SK-N-SH (cell line): ENCODE measurements at regions not wholly inside any gene's neighbourhood (a gene's known extent, or its start where the extent isn't known, plus 50 kb on each side); places are given as distances from the start of the nearest gene placed in this dataset.

ENCODE experiments used
- CTCF ChIA-PET: fragments of 300-600, 350-600 bp; formaldehyde crosslinking; extraction: SDS; loops from one replicate; lab custom pipeline; 2021; lab: Yijun Ruan, JAX
- POLR2A ChIA-PET: fragments of 350-600 bp; sonication (Branson Sonifier 250); formaldehyde crosslinking; extraction: SDS; loops from one replicate; lab custom pipeline; 2020; ENCODE audit warnings: antibody characterized with exemption, inconsistent platforms; lab: Yijun Ruan, JAX
- DNase-seq: peaks from one replicate; pipeline ENCODE4 v3.0.0; 2012
- H2AFZ ChIP-seq: fragments of 200-600 bp; sonication (generic); 2 replicates; pipeline ENCODE4 v1.8.1; 2016; ENCODE audit warnings: antibody characterized with exemption, mild to moderate bottlenecking, low read depth
- H3F3A ChIP-seq: fragments of 200-600 bp; sonication (generic); replicated peaks from 2 replicates; pipeline ENCODE3; 2016; ENCODE audit warnings: antibody characterized with exemption, mild to moderate bottlenecking; ENCODE audit not compliant: insufficient read depth
- H3K27ac ChIP-seq, 2 experiments: fragments of 200-500 bp in 1 of 2; fragments of 200-600 bp in 1 of 2; sonication (Bioruptor generic) in 1 of 2; sonication (generic), shearing (Covaris generic) in 1 of 2; 2 replicates each; pipeline versions ENCODE4 v1.5.1 to v1.6.1; 2014 to 2016; ENCODE audit warnings: low read depth in 2 of 2, inconsistent platforms in 1 of 2, low read length in 1 of 2, mild to moderate bottlenecking in 1 of 2, mixed read lengths in 1 of 2
- H3K27me3 ChIP-seq: fragments of 200-600 bp; sonication (generic), shearing (Covaris generic); 2 replicates; pipeline ENCODE4 v1.6.1; 2016; ENCODE audit warnings: mixed run types; ENCODE audit not compliant: insufficient read depth
- H3K36me3 ChIP-seq, 2 experiments: fragments of 200-500 bp in 1 of 2; fragments of 200-600 bp in 1 of 2; sonication (Bioruptor generic) in 1 of 2; sonication (generic) in 1 of 2; replicated peaks in 1 of 2; 2 replicates each; pipeline versions ENCODE3 to v1.5.1; 2014 to 2016; ENCODE audit warnings: low read length in 1 of 2, mild to moderate bottlenecking in 1 of 2; ENCODE audit not compliant: insufficient read depth in 2 of 2, control insufficient read depth in 1 of 2
- H3K4me1 ChIP-seq, 2 experiments: fragments of 200-500 bp in 1 of 2; fragments of 200-600 bp in 1 of 2; sonication (Bioruptor generic) in 1 of 2; sonication (generic), shearing (Covaris generic) in 1 of 2; 2 replicates each; pipeline versions ENCODE4 v1.5.1 to v1.6.1; 2014 to 2016; ENCODE audit warnings: low read depth in 1 of 2, low read length in 1 of 2, mixed run types in 1 of 2; ENCODE audit not compliant: insufficient read depth in 2 of 2, control insufficient read depth in 1 of 2
- H3K4me2 ChIP-seq: fragments of 200-600 bp; sonication (generic), shearing (Covaris generic); 2 replicates; pipeline ENCODE4 v1.6.1; 2017; ENCODE audit warnings: mixed run types
- H3K4me3 ChIP-seq, 2 experiments: fragments of 200-500 bp in 1 of 2; fragments of 200-600 bp in 1 of 2; sonication (Bioruptor generic) in 1 of 2; sonication (generic), shearing (Covaris generic) in 1 of 2; 2 replicates each; pipeline versions ENCODE4 v1.5.1 to v1.8.1; 2014 to 2016; ENCODE audit warnings: low read depth in 2 of 2, inconsistent platforms in 1 of 2, low read length in 1 of 2, mild to moderate bottlenecking in 1 of 2, mixed read lengths in 1 of 2, moderate library complexity in 1 of 2
- H3K79me2 ChIP-seq: fragments of 200-600 bp; sonication (generic); 2 replicates; pipeline ENCODE4 v1.8.1; 2017; ENCODE audit warnings: mild to moderate bottlenecking; ENCODE audit not compliant: insufficient read depth
- H3K9ac ChIP-seq: fragments of 200-600 bp; sonication (generic); 2 replicates; pipeline ENCODE4 v1.6.1; 2017; ENCODE audit warnings: mixed run types
- H3K9me2 ChIP-seq: fragments of 200-600 bp; sonication (generic); 2 replicates; pipeline ENCODE4 v1.6.1; 2017; ENCODE audit warnings: mixed run types
- H3K9me3 ChIP-seq: fragments of 200-600 bp; sonication (generic); 2 replicates; pipeline ENCODE4 v1.6.1; 2017; ENCODE audit warnings: mixed run types, mild to moderate bottlenecking, moderate library complexity
- H4K20me1 ChIP-seq: fragments of 200-600 bp; sonication (generic); 2 replicates; pipeline ENCODE4 v1.6.1; 2017; ENCODE audit warnings: mild to moderate bottlenecking, mixed run types; ENCODE audit not compliant: insufficient read depth
- FOXJ3 ChIP-seq: sonication (generic); formaldehyde crosslinking; IDR thresholded peaks from 2 replicates; pipeline ENCODE4 v1.5.1; 2020; ENCODE audit warnings: mild to moderate bottlenecking, missing genetic modification reagents
- MAX ChIP-seq: IDR thresholded peaks from 2 replicates; pipeline ENCODE4 v1.4.0; 2012; ENCODE audit warnings: low read depth
- NRF1 ChIP-seq: IDR thresholded peaks from 2 replicates; pipeline ENCODE4 v1.6.1; 2012; ENCODE audit warnings: low read depth, mild to moderate bottlenecking, low read length
- SIN3A ChIP-seq: IDR thresholded peaks from 2 replicates; pipeline ENCODE4 v1.6.1; 2012; ENCODE audit warnings: low read depth, mild to moderate bottlenecking, low read length, moderate library complexity, borderline replicate concordance
- SMC3 ChIP-seq: IDR thresholded peaks from 2 replicates; pipeline ENCODE4 v1.6.1; 2012; ENCODE audit warnings: low read depth, low read length, improper control_type of control experiment
- TAF1 ChIP-seq: IDR thresholded peaks from 2 replicates; pipeline ENCODE4 v1.6.1; 2012; ENCODE audit warnings: low read depth, mild to moderate bottlenecking, low read length, moderate library complexity, borderline replicate concordance
- TCF12 ChIP-seq: IDR thresholded peaks from 2 replicates; pipeline ENCODE4 v1.4.0; 2012
- WGBS: methylation state at CpG from one replicate; pipeline ENCODE4 v1.1.6; 2017; ENCODE audit warnings: low lambda C conversion rate; 5-methylcytosine and 5-hydroxymethylcytosine counted together
- TF ChIP-seq, protein P1 (sequence below): fragments of 200-600 bp; sonication (generic); IDR thresholded peaks from 2 replicates; pipeline ENCODE4 v1.6.1; 2017; ENCODE audit warnings: antibody characterized with exemption, mild to moderate bottlenecking, moderate library complexity
- TF ChIP-seq, protein P2 (sequence below): IDR thresholded peaks from 2 replicates; pipeline ENCODE4; 2012

DNA sequence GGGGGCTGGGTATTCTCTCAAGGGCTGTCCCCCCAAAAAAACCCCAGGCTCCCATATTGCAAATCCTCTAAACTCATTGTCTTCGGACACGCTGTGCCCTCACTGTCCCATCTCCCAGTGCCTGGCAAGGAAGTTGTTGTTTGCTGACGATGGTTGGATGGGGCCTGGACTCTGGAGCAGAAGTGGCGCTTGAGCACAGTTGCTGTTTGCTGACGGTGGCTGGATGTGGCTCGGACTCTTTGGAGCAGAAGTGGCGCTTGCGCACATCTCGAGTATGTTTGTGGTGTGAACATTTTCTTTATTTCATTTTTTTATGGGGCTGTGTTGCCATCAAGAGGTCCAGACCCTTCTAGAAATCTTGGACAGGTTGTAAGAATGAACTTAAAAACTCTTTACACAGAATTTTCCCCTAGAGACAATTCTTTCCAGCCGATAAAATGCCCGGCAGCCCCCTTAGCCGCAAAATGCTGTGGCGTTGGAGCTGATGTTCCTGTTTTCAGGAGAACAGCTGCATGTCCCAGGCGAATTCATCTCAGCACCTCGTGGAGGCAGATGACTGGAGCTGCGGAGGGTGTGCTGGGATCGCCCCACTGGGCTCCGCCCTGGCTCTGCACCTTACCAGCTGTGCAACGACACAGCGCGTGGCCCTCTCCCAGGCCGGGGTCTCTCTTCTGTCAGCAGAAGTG, 1167.4 kb downstream of the BRD1 start:
- Histone ChIP-seq H3K4me2 (no peak overlapping the region), H3K36me3 (no peaks in the 10 kb centered on the region), H3K27me3 (no peaks in the 10 kb centered on the region), H3K9me2 (no peaks in the 10 kb centered on the region), H3K79me2 (no peaks in the 10 kb centered on the region), H3K27ac (no peak overlapping the region), H4K20me1 (no peaks in the 10 kb centered on the region), H3K9me3 (no peaks in the 10 kb centered on the region), H3K4me3 (no peak overlapping the region), H3F3A (no peaks in the 10 kb centered on the region), H3K4me1 (peaks cover 0 to 10% of the 10 kb centered on the region in 2 experiments; a peak in 1 of 4 replicates), H2AFZ (no peak overlapping the region), H3K9ac (no peak overlapping the region)
- ChIA-PET POLR2A (no interaction called here), CTCF (interaction anchor here (0.5 kb wide), 1 partner anchor 404 kb away, joined by 3 read pairs; no protein-coding TSS in a partner anchor)
- TF ChIP-seq, protein P1, sequence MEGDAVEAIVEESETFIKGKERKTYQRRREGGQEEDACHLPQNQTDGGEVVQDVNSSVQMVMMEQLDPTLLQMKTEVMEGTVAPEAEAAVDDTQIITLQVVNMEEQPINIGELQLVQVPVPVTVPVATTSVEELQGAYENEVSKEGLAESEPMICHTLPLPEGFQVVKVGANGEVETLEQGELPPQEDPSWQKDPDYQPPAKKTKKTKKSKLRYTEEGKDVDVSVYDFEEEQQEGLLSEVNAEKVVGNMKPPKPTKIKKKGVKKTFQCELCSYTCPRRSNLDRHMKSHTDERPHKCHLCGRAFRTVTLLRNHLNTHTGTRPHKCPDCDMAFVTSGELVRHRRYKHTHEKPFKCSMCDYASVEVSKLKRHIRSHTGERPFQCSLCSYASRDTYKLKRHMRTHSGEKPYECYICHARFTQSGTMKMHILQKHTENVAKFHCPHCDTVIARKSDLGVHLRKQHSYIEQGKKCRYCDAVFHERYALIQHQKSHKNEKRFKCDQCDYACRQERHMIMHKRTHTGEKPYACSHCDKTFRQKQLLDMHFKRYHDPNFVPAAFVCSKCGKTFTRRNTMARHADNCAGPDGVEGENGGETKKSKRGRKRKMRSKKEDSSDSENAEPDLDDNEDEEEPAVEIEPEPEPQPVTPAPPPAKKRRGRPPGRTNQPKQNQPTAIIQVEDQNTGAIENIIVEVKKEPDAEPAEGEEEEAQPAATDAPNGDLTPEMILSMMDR: no peak
- TF ChIP-seq TAF1: no peak
- TF ChIP-seq, protein P2, sequence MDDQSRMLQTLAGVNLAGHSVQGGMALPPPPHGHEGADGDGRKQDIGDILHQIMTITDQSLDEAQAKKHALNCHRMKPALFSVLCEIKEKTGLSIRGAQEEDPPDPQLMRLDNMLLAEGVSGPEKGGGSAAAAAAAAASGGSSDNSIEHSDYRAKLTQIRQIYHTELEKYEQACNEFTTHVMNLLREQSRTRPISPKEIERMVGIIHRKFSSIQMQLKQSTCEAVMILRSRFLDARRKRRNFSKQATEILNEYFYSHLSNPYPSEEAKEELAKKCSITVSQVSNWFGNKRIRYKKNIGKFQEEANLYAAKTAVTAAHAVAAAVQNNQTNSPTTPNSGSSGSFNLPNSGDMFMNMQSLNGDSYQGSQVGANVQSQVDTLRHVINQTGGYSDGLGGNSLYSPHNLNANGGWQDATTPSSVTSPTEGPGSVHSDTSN: no peak
- TF ChIP-seq SMC3: no peak
- 39% methylated on average over 18 of the region's 22 CpGs for WGBS
- no peak for DNase-seq

DNA sequence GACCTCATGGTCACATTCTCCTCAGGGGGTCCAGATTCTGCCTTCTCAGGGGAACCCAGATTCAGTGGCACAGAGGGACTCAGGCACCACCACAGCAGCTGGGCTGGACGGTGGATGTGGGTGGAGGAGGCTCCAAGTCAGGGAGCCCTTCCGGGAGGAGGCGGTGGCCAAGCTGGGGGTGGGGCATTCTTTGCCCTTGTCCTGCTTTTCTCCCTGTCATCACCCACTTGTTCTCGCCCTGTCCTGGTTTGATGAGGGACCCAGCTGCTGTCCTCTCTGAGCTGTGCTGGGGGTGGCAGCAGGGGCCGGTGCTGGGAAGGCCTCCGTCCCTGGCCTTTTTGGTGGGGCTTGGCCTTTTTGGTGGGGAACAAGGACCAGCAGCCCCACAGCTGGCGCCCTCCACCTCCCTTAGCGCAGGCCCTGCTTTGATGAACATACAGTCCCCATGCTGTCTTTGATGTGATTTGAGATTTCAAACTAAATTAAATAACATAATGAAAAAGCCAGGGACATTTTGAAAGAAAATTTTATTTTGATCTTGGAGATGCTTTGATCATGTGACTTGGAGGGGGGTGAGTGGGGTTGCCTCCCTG, 1168.2 kb downstream of the BRD1 start:
- CTCF ChIA-PET: no interaction called here
- Histone ChIP-seq H4K20me1 (no peaks in the 10 kb centered on the region), H3K36me3 (no peaks in the 10 kb centered on the region), H3K9me2 (no peaks in the 10 kb centered on the region), H3K9ac (no peak overlapping the region), H3F3A (no peaks in the 10 kb centered on the region), H3K9me3 (no peaks in the 10 kb centered on the region), H3K4me3 (no peak overlapping the region), H2AFZ (no peak overlapping the region), H3K4me2 (no peak overlapping the region), H3K4me1 (peaks cover 0 to 4% of the 10 kb centered on the region in 2 experiments; a peak in 1 of 4 replicates), H3K79me2 (no peaks in the 10 kb centered on the region), H3K27ac (no peak overlapping the region), H3K27me3 (no peaks in the 10 kb centered on the region)
- TF ChIP-seq MAX (no peak), NRF1 (no peak), FOXJ3 (CRISPR knock-in tag) (no peak), SIN3A (no peak), TCF12 (no peak), SMC3 (no peak)
- DNase-seq: no peak
- POLR2A ChIA-PET: no interaction called here
- WGBS: 42% methylated on average over 8 of the region's 8 CpGs
